Right atrium auricular region (tissue), 2 donors: ENCODE measurements at regions not wholly inside any gene's neighbourhood (a gene's known extent, or its start where the extent isn't known, plus 50 kb on each side); places are given as distances from the start of the nearest gene placed in this dataset.
"Not testable (repeated sequence)": the region's sequence is repeated elsewhere in the genome, so short reads cannot be mapped to it uniquely, and the experiment has no call there.

Experiments
- DNase-seq: peaks from one replicate; pipeline ENCODE4 v3.0.0-alpha.2; 2019; ENCODE audit warnings: low spot score
- H3K27ac ChIP-seq, 2 donors: fragments of 200-600 bp; sonication (generic); 1 replicate in 1 of 2; 2 replicates in 1 of 2; pipeline ENCODE4 v1.5.1; 2016 to 2019
- H3K27me3 ChIP-seq, 2 donors: fragments of 200-600 bp; sonication (generic); one replicate each; pipeline versions ENCODE4 v1.5.1 to v1.6.0; 2017 to 2019
- H3K36me3 ChIP-seq: fragments of 200-600 bp; sonication (generic); one replicate; pipeline ENCODE4 v1.5.1; 2016
- H3K4me1 ChIP-seq, 2 donors: fragments of 200-600 bp; sonication (generic); one replicate each; pipeline versions ENCODE4 v1.5.1 to v1.6.0; 2017 to 2019
- H3K4me3 ChIP-seq, 2 donors: fragments of 200-600 bp; sonication (generic); 1 replicate in 1 of 2; 2 replicates in 1 of 2; pipeline ENCODE4 v1.5.1; 2017 to 2019; ENCODE audit warnings: mild to moderate bottlenecking in 1 of 2, moderate library complexity in 1 of 2
- H3K9me3 ChIP-seq, 2 donors: fragments of 200-600 bp; sonication (generic); one replicate each; pipeline ENCODE4 v1.5.1; 2019
- TF ChIP-seq, protein P1 (sequence below), 2 donors: fragments of 200-600 bp; sonication (generic); IDR thresholded peaks; one replicate each; pipeline ENCODE4 v1.5.1; 2019; ENCODE audit warnings: antibody characterized with exemption in 2 of 2

GRCh38 chr13:18946738-18947137 is 234.9 kb downstream of the TUBA3C start:
- no peaks in the 10 kb centered on the region for H3K9me3 ChIP-seq
- H3K4me3 ChIP-seq = no peak overlapping the region
- no peak for DNase-seq
- TF ChIP-seq, protein P1, sequence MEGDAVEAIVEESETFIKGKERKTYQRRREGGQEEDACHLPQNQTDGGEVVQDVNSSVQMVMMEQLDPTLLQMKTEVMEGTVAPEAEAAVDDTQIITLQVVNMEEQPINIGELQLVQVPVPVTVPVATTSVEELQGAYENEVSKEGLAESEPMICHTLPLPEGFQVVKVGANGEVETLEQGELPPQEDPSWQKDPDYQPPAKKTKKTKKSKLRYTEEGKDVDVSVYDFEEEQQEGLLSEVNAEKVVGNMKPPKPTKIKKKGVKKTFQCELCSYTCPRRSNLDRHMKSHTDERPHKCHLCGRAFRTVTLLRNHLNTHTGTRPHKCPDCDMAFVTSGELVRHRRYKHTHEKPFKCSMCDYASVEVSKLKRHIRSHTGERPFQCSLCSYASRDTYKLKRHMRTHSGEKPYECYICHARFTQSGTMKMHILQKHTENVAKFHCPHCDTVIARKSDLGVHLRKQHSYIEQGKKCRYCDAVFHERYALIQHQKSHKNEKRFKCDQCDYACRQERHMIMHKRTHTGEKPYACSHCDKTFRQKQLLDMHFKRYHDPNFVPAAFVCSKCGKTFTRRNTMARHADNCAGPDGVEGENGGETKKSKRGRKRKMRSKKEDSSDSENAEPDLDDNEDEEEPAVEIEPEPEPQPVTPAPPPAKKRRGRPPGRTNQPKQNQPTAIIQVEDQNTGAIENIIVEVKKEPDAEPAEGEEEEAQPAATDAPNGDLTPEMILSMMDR (IDR thresholded peaks at IDR 0.05) = no peak
- H3K27me3 ChIP-seq = no peaks in the 10 kb centered on the region
- H3K36me3 ChIP-seq = no peaks in the 10 kb centered on the region
- H3K4me1 ChIP-seq = no peaks in the 10 kb centered on the region
- no peak overlapping the region for H3K27ac ChIP-seq

DNA sequence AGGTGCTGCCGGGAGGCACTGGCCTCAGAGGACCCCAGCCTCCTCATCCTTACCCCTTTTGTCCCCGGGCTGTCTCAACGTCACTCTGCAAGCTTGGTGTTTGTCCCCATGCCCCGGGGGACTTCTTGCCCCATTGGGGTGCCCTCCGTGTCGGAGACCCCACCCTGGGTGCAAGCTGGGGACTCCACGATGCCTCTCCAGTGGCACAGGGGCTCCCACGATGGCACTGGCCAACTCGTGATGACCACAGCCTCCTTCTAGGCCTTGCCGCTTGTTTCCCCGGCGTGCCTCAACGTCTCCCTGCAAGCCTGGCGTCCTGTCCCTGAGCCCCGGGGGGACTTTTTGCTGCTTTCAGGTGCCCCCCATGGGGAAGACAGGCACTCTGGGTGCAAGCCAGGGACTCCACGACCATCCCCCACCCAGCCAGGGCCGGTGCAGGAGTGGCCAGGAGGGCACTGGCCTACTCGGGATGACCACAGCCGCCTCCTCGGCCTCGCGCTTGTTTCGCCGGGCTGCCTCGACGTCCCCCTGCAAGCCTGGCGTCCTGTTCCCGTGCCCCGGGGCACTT is 237.0 kb downstream of the TUBA3C start:
- H3K27me3 ChIP-seq = no peaks in the 10 kb centered on the region
- no peak overlapping the region for H3K27ac ChIP-seq
- H3K4me1 ChIP-seq = no peaks in the 10 kb centered on the region
- no peaks in the 10 kb centered on the region for H3K36me3 ChIP-seq
- DNase-seq = no peak
- TF ChIP-seq, protein P1 (IDR thresholded peaks at IDR 0.05) = no peak
- H3K4me3 ChIP-seq = no peak overlapping the region
- H3K9me3 ChIP-seq = no peaks in the 10 kb centered on the region

- TF ChIP-seq, protein P1 (IDR thresholded peaks at IDR 0.05) = no peak
- H3K27me3 ChIP-seq = no peaks in the 10 kb centered on the region
- no peak overlapping the region for H3K27ac ChIP-seq
- no peaks in the 10 kb centered on the region for H3K36me3 ChIP-seq
- DNase-seq = no peak
- no peaks in the 10 kb centered on the region for H3K4me1 ChIP-seq
- no peak overlapping the region for H3K4me3 ChIP-seq
- no peaks in the 10 kb centered on the region for H3K9me3 ChIP-seq
Observed at GRCh38 chr13:18943721-18944391, 237.8 kb downstream of the TUBA3C start.

- TF ChIP-seq, protein P1 (IDR thresholded peaks at IDR 0.05) = no peak
- no peaks in the 10 kb centered on the region for H3K27me3 ChIP-seq
- H3K36me3 ChIP-seq = no peaks in the 10 kb centered on the region
- no peak for DNase-seq
- no peaks in the 10 kb centered on the region for H3K4me1 ChIP-seq
- no peak overlapping the region for H3K4me3 ChIP-seq
- no peaks in the 10 kb centered on the region for H3K9me3 ChIP-seq
- no peak overlapping the region for H3K27ac ChIP-seq
Observed at GRCh38 chr13:18943273-18943672, 238.4 kb downstream of the TUBA3C start.

DNA sequence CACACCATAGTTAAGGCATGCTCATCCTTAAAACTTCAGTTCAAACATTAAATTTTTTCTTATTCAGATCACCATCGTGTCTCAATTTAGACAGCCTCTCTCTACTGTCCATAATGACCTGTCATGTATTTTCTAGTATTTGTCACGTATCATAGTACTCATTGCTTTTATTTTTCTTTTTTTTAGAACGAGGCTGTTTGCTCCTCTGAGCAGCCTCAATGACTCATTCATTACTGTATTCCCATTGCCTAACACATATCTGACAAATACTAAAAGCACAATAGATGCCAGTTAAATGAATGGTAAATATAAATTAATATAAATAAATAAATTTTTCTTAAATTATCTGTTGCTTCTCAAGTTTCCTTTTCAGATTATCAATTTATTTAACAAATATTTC is 245.5 kb downstream of the TUBA3C start:
- H3K9me3 ChIP-seq = no peaks in the 10 kb centered on the region
- H3K27ac ChIP-seq = no peak overlapping the region
- H3K4me1 ChIP-seq = no peaks in the 10 kb centered on the region
- no peaks in the 10 kb centered on the region for H3K36me3 ChIP-seq
- TF ChIP-seq, protein P1 (IDR thresholded peaks at IDR 0.05) = no peak
- no peaks in the 10 kb centered on the region for H3K27me3 ChIP-seq
- DNase-seq = no peak
- no peak overlapping the region for H3K4me3 ChIP-seq

DNA sequence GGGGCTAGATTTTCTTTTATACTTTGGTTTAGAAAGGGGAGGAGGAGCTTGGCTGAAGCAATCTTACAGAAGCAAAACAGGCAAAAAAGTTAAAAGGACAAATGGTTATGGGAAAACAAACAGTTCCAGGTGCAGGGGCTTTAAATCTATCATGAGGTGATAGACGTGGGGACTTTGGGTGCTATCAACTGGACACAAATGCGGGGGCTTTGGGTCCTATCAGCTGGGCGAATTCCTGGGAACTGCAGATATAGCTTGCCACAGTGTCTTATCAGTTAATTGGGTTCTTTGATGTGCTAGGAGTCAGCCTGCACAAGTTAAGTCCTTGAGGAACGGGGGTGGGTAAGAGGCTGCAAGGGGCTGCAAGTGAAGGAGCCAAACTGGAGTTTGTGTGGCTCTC is 260.6 kb downstream of the TUBA3C start:
- DNase-seq = no peak

GRCh38 chr13:18905096-18905495 is 276.5 kb downstream of the TUBA3C start:
- not testable (repeated sequence) for H3K9me3 ChIP-seq, H3K27me3 ChIP-seq, H3K27ac ChIP-seq, H3K4me1 ChIP-seq, DNase-seq, H3K36me3 ChIP-seq, H3K4me3 ChIP-seq

More for the DNA sequence above, 260.6 kb downstream of the TUBA3C start:
- Histone ChIP-seq H3K27ac (no peak overlapping the region), H3K4me3 (no peak overlapping the region), H3K27me3 (no peaks in the 10 kb centered on the region), H3K9me3 (no peaks in the 10 kb centered on the region), H3K36me3 (no peaks in the 10 kb centered on the region), H3K4me1 (no peaks in the 10 kb centered on the region)
- TF ChIP-seq, protein P1 (IDR thresholded peaks at IDR 0.05) = no peak

DNA sequence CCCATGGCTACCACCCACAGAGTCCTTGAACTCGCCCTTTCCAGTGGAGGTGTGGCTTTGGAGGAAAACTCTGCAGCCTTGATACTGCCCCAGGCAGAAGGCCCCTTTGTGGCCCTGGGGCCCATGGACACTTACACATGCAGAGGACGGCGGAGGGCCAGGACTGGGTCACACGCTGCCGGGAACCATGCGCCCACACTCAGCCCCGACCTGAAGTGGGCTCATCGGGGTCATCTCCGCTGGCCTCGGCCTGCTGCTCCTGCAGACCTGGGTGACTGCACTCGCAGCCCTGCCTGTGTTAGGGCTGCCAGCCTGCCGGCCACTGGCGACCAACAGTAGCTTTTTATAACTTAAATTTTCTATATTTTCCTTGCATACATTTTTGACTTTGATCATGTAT is 286.2 kb downstream of the TUBA3C start:
- not testable (repeated sequence) for H3K27ac ChIP-seq, H3K4me1 ChIP-seq, H3K9me3 ChIP-seq, H3K27me3 ChIP-seq, H3K36me3 ChIP-seq, DNase-seq, H3K4me3 ChIP-seq

GRCh38 chr13:18891242-18891641 is 290.4 kb downstream of the TUBA3C start:
- not testable (repeated sequence) for DNase-seq, H3K4me3 ChIP-seq, H3K27ac ChIP-seq, H3K27me3 ChIP-seq, H3K9me3 ChIP-seq, H3K4me1 ChIP-seq, H3K36me3 ChIP-seq
